ENCODE measurements at regions not wholly inside any gene's neighbourhood (a gene's known extent, or its start where the extent isn't known, plus 50 kb on each side); places are given as distances from the start of the nearest gene placed in this dataset.

GRCh38 chr3:107428051-107428858 is 51.0 kb downstream of the CCDC54 start:
- DNase-seq = no peak

GRCh38 chr3:107429320-107430181 is 52.3 kb downstream of the CCDC54 start:
- peak; percentile 51 for DNase-seq

- DNase-seq = no peak
These were observed 53.2 kb downstream of the CCDC54 start for GRCh38 chr3:107430214-107430995.

- no peak for DNase-seq
These were observed 53.7 kb downstream of the CCDC54 start for GRCh38 chr3:107430996-107431245.

GRCh38 chr3:107431246-107432012 is 54.2 kb downstream of the CCDC54 start:
- no peak for DNase-seq

- no peak for DNase-seq
These were observed 54.8 kb downstream of the CCDC54 start for GRCh38 chr3:107432013-107432515.

- DNase-seq = no peak
These were observed 55.4 kb downstream of the CCDC54 start for GRCh38 chr3:107432646-107433045.

GRCh38 chr3:107436029-107436428 is 58.8 kb downstream of the CCDC54 start:
- no peak for DNase-seq

GRCh38 chr3:107438671-107439070 is 61.4 kb downstream of the CCDC54 start:
- no peak for DNase-seq

- DNase-seq = no peak
These were observed 64.4 kb downstream of the CCDC54 start for GRCh38 chr3:107441617-107442016.

GRCh38 chr3:107443461-107443860 is 66.2 kb downstream of the CCDC54 start:
- DNase-seq = no peak

GRCh38 chr3:107446706-107447105 is 69.5 kb downstream of the CCDC54 start:
- no peak for DNase-seq

GRCh38 chr3:107450254-107450893 is 72.4 kb upstream of the BBX start:
- no peak for DNase-seq

GRCh38 chr3:107452436-107452835 is 70.3 kb upstream of the BBX start:
- DNase-seq = no peak

- DNase-seq = no peak
These were observed 69.3 kb upstream of the BBX start for GRCh38 chr3:107453504-107453903.

- DNase-seq = no peak
These were observed 67.1 kb upstream of the BBX start for GRCh38 chr3:107455621-107456020.

GRCh38 chr3:107456501-107456900 is 66.3 kb upstream of the BBX start:
- no peak for DNase-seq

GRCh38 chr3:107458871-107459270 is 63.9 kb upstream of the BBX start:
- no peak for DNase-seq

GRCh38 chr3:107461721-107462120 is 61.0 kb upstream of the BBX start:
- no peak for DNase-seq

- DNase-seq = no peak
These were observed 58.7 kb upstream of the BBX start for GRCh38 chr3:107464037-107464436.

GRCh38 chr3:107465064-107465631 is 57.6 kb upstream of the BBX start:
- DNase-seq = no peak

GRCh38 chr3:107468782-107469181 is 54.0 kb upstream of the BBX start:
- no peak for DNase-seq
